ENCODE measurements at regions not wholly inside any gene's neighbourhood (a gene's known extent, or its start where the extent isn't known, plus 50 kb on each side); places are given as distances from the start of the nearest gene placed in this dataset.
"Not testable (repeated sequence)": the region's sequence is repeated elsewhere in the genome, so short reads cannot be mapped to it uniquely, and the experiment has no call there.

GRCh38 chr15:66865622-66866611 lies 163.9 kb downstream of the SMAD6 start:
- DNase-seq, result no peak
- WGBS (ENCODE audit: insufficient coverage, low lambda C conversion rate), result no CpG with 5 or more reads among the region's 15 CpGs
- Histone ChIP-seq H3K27ac (ENCODE audit: low read length) (no peak overlapping the region), H3K27me3 (ENCODE audit: control insufficient read depth, insufficient read depth, low read length) (peaks cover 4% of the 10 kb centered on the region), H3K4me3 (ENCODE audit: low read length) (no peak overlapping the region), H3K9me3 (ENCODE audit: control insufficient read depth, low read depth, low read length) (no peaks in the 10 kb centered on the region), H3K36me3 (ENCODE audit: control insufficient read depth, insufficient read depth, low read length) (no peaks in the 10 kb centered on the region), H3K4me1 (ENCODE audit: control insufficient read depth, insufficient read depth, low read length) (no peaks in the 10 kb centered on the region)

- Histone ChIP-seq H3K27me3 (ENCODE audit: control insufficient read depth, insufficient read depth, low read length) (peaks cover 4% of the 10 kb centered on the region), H3K36me3 (ENCODE audit: control insufficient read depth, insufficient read depth, low read length) (no peaks in the 10 kb centered on the region), H3K4me3 (ENCODE audit: low read length) (no peak overlapping the region), H3K4me1 (ENCODE audit: control insufficient read depth, insufficient read depth, low read length) (no peaks in the 10 kb centered on the region), H3K9me3 (ENCODE audit: control insufficient read depth, low read depth, low read length) (no peaks in the 10 kb centered on the region), H3K27ac (ENCODE audit: low read length) (no peak overlapping the region)
- no peak for DNase-seq
- 100% methylated on average over 1 of the region's 6 CpGs for WGBS (ENCODE audit: insufficient coverage, low lambda C conversion rate)
Observed at GRCh38 chr15:66866656-66867055, 164.6 kb downstream of the SMAD6 start.

DNA sequence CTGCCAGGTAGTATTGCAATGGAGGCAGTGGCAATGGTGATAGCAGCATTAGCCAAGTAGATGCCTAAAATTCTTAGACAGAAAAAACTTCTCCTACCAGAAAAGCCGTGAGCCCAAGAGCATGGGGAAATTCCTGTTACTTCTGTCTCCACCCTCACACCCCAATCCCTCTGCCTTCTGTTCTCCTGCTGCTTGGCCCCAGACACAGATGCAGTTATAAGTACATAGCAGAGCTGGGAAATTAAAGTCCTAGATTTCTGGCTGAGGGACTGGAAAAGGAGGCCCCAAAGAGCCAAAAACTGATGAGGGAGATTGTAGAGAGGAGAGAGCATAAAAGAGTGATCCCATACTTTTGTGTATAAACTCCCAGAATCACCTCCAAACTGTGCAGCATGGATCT lies 166.9 kb downstream of the SMAD6 start:
- no peaks in the 10 kb centered on the region for H3K36me3 ChIP-seq (ENCODE audit: control insufficient read depth, insufficient read depth, low read length)
- 40% methylated on average over 1 of the region's 1 CpG for WGBS (ENCODE audit: insufficient coverage, low lambda C conversion rate)
- no peaks in the 10 kb centered on the region for H3K4me1 ChIP-seq (ENCODE audit: control insufficient read depth, insufficient read depth, low read length)
- no peak overlapping the region for H3K27ac ChIP-seq (ENCODE audit: low read length)
- H3K9me3 ChIP-seq (ENCODE audit: control insufficient read depth, low read depth, low read length), result no peaks in the 10 kb centered on the region
- DNase-seq, result no peak
- peaks cover 4% of the 10 kb centered on the region for H3K27me3 ChIP-seq (ENCODE audit: control insufficient read depth, insufficient read depth, low read length)
- no peak overlapping the region for H3K4me3 ChIP-seq (ENCODE audit: low read length)

GRCh38 chr15:66870880-66871388 lies 168.9 kb downstream of the SMAD6 start:
- no peaks in the 10 kb centered on the region for H3K36me3 ChIP-seq (ENCODE audit: control insufficient read depth, insufficient read depth, low read length)
- H3K27ac ChIP-seq (ENCODE audit: low read length), result no peak overlapping the region
- H3K9me3 ChIP-seq (ENCODE audit: control insufficient read depth, low read depth, low read length), result no peaks in the 10 kb centered on the region
- H3K27me3 ChIP-seq (ENCODE audit: control insufficient read depth, insufficient read depth, low read length), result peaks cover 4% of the 10 kb centered on the region
- no peak overlapping the region for H3K4me3 ChIP-seq (ENCODE audit: low read length)
- no peaks in the 10 kb centered on the region for H3K4me1 ChIP-seq (ENCODE audit: control insufficient read depth, insufficient read depth, low read length)
- DNase-seq, result no peak

GRCh38 chr15:66872405-66872804 lies 170.4 kb downstream of the SMAD6 start:
- Histone ChIP-seq H3K4me1 (ENCODE audit: control insufficient read depth, insufficient read depth, low read length) (no peaks in the 10 kb centered on the region), H3K27ac (ENCODE audit: low read length) (no peak overlapping the region), H3K9me3 (ENCODE audit: control insufficient read depth, low read depth, low read length) (no peaks in the 10 kb centered on the region), H3K36me3 (ENCODE audit: control insufficient read depth, insufficient read depth, low read length) (no peaks in the 10 kb centered on the region), H3K27me3 (ENCODE audit: control insufficient read depth, insufficient read depth, low read length) (peaks cover 4% of the 10 kb centered on the region), H3K4me3 (ENCODE audit: low read length) (no peak overlapping the region)
- DNase-seq, result no peak

- not testable (repeated sequence) for DNase-seq; H3K36me3 ChIP-seq (ENCODE audit: control insufficient read depth, insufficient read depth, low read length); H3K27ac ChIP-seq (ENCODE audit: low read length); H3K27me3 ChIP-seq (ENCODE audit: control insufficient read depth, insufficient read depth, low read length); H3K4me1 ChIP-seq (ENCODE audit: control insufficient read depth, insufficient read depth, low read length); H3K4me3 ChIP-seq (ENCODE audit: low read length); H3K9me3 ChIP-seq (ENCODE audit: control insufficient read depth, low read depth, low read length)
- no CpG with 5 or more reads among the region's 3 CpGs for WGBS (ENCODE audit: insufficient coverage, low lambda C conversion rate)
Observed at GRCh38 chr15:66873331-66873730, 171.3 kb downstream of the SMAD6 start.

- H3K4me3 ChIP-seq (ENCODE audit: low read length), result no peak overlapping the region
- H3K36me3 ChIP-seq (ENCODE audit: control insufficient read depth, insufficient read depth, low read length), result no peaks in the 10 kb centered on the region
- H3K27me3 ChIP-seq (ENCODE audit: control insufficient read depth, insufficient read depth, low read length), result peaks cover 3% of the 10 kb centered on the region
- no peaks in the 10 kb centered on the region for H3K4me1 ChIP-seq (ENCODE audit: control insufficient read depth, insufficient read depth, low read length)
- H3K9me3 ChIP-seq (ENCODE audit: control insufficient read depth, low read depth, low read length), result no peaks in the 10 kb centered on the region
- no peak overlapping the region for H3K27ac ChIP-seq (ENCODE audit: low read length)
- no CpG with 5 or more reads among the region's 6 CpGs for WGBS (ENCODE audit: insufficient coverage, low lambda C conversion rate)
- DNase-seq, result no peak
Observed at GRCh38 chr15:66873856-66874255, 171.8 kb downstream of the SMAD6 start.

DNA sequence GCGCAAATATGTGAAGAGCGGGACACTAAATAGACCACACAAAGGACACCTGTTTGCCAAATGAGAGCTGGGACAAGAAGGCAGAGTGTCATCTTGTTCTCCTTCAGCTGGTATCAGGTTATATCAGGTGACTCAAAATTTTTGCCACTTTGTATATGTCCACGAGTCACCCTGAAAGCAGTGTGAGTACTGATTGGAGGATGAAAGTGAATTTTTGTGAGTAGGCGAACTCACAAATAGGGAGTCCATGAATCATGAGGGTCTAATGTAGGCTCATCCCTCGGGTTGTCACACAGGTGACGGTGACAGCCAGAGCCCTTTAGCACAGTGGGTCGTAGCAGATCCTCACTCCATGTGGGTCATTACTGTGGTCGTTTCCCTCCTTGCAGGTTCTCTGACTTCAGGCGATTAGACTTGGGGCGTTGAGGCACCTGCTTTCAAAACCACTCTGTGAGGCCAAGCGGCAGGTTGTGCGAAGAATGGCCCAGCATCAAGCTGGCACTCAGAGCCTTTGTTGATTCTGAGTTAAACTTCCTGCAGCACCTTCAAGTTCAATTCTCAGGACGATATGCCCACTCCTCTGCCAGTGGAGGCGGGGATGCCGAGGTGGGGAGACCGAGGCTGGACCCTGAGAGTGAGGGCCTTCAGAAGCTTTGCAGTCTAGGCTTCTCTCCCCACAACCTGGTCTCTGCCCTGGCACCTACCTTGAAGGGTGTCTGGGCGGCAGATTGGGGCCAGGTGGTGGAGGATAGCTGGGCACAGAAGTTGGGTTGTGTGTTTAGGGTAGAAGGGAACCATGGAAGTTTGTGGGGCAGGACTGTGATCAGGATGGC lies 173.8 kb downstream of the SMAD6 start:
- Histone ChIP-seq H3K4me3 (ENCODE audit: low read length) (no peak overlapping the region), H3K36me3 (ENCODE audit: control insufficient read depth, insufficient read depth, low read length) (no peaks in the 10 kb centered on the region), H3K9me3 (ENCODE audit: control insufficient read depth, low read depth, low read length) (no peaks in the 10 kb centered on the region), H3K27me3 (ENCODE audit: control insufficient read depth, insufficient read depth, low read length) (no peaks in the 10 kb centered on the region), H3K4me1 (ENCODE audit: control insufficient read depth, insufficient read depth, low read length) (no peaks in the 10 kb centered on the region), H3K27ac (ENCODE audit: low read length) (no peak overlapping the region)
- WGBS (ENCODE audit: insufficient coverage, low lambda C conversion rate), result 80% methylated on average over 1 of the region's 17 CpGs
- no peak for DNase-seq

DNA sequence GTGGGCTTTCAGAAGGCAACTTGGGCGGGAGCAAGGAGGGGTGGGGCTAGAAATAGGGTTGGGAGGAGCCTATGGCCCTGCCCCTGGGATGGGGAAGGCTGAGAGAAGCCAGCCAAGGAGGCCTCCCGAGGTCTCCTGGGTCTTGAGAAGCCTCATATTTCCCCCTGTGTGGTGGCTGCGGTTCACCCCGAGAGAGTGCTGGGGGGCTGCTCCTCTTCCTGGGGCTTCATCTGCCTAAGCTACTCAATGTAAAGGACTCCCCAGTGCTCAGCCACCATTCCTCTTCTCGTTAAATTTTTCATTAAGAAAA lies 174.3 kb downstream of the SMAD6 start:
- Histone ChIP-seq H3K4me3 (ENCODE audit: low read length) (no peak overlapping the region), H3K9me3 (ENCODE audit: control insufficient read depth, low read depth, low read length) (no peaks in the 10 kb centered on the region), H3K4me1 (ENCODE audit: control insufficient read depth, insufficient read depth, low read length) (no peaks in the 10 kb centered on the region), H3K27ac (ENCODE audit: low read length) (no peak overlapping the region), H3K36me3 (ENCODE audit: control insufficient read depth, insufficient read depth, low read length) (no peaks in the 10 kb centered on the region), H3K27me3 (ENCODE audit: control insufficient read depth, insufficient read depth, low read length) (no peaks in the 10 kb centered on the region)
- no peak for DNase-seq
- no CpG with 5 or more reads among the region's 5 CpGs for whole genome bisulfite sequencing (ENCODE audit: insufficient coverage, low lambda C conversion rate)

DNA sequence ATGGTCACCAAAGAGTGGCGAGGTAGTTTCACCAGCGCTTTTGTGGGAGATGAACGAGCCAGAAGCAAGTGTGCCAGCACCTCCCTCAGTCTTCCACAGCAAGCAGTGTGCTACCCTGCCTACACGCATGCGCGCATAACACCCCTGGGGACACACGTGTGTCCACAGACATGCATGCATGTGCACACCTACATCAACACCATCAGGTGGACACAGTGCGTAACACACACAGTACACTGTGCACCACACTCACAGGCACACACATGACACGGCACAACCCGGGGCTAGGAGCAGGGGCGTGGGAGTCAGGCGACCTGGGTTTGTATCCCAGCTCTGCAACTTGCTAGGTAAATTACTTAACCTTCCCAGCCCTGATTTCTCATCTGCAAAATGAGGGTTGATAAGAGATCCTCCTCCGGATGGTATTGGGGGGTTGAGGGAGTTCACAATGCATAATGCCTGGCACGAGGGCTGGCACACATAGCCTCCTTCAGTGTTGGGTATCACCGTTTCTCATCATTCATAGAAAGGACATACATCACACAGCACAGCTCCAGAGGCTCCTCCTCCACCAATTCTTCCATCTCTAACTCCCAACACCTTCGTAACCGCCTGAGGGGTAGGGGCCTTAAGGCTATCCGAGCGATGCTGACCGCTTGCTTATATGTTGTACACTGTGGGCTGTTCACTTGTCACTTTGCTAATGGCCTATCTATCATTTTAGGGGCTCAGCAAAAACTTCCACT lies 174.9 kb downstream of the SMAD6 start:
- Histone ChIP-seq H3K36me3 (ENCODE audit: control insufficient read depth, insufficient read depth, low read length) (no peaks in the 10 kb centered on the region), H3K4me3 (ENCODE audit: low read length) (no peak overlapping the region), H3K27ac (ENCODE audit: low read length) (no peak overlapping the region), H3K4me1 (ENCODE audit: control insufficient read depth, insufficient read depth, low read length) (no peaks in the 10 kb centered on the region), H3K9me3 (ENCODE audit: control insufficient read depth, low read depth, low read length) (no peaks in the 10 kb centered on the region), H3K27me3 (ENCODE audit: control insufficient read depth, insufficient read depth, low read length) (no peaks in the 10 kb centered on the region)
- no peak for DNase-seq
- 100% methylated on average over 3 of the region's 20 CpGs for WGBS (ENCODE audit: insufficient coverage, low lambda C conversion rate)

Measured in large intestine (tissue), 3 donors.